T-helper 9 cell (primary cell): ENCODE measurements at regions not wholly inside any gene's neighbourhood (a gene's known extent, or its start where the extent isn't known, plus 50 kb on each side); places are given as distances from the start of the nearest gene placed in this dataset.

Experiments
- DNase-seq: peaks from one replicate; pipeline ENCODE4 v3.0.0-alpha.2; 2020

DNA sequence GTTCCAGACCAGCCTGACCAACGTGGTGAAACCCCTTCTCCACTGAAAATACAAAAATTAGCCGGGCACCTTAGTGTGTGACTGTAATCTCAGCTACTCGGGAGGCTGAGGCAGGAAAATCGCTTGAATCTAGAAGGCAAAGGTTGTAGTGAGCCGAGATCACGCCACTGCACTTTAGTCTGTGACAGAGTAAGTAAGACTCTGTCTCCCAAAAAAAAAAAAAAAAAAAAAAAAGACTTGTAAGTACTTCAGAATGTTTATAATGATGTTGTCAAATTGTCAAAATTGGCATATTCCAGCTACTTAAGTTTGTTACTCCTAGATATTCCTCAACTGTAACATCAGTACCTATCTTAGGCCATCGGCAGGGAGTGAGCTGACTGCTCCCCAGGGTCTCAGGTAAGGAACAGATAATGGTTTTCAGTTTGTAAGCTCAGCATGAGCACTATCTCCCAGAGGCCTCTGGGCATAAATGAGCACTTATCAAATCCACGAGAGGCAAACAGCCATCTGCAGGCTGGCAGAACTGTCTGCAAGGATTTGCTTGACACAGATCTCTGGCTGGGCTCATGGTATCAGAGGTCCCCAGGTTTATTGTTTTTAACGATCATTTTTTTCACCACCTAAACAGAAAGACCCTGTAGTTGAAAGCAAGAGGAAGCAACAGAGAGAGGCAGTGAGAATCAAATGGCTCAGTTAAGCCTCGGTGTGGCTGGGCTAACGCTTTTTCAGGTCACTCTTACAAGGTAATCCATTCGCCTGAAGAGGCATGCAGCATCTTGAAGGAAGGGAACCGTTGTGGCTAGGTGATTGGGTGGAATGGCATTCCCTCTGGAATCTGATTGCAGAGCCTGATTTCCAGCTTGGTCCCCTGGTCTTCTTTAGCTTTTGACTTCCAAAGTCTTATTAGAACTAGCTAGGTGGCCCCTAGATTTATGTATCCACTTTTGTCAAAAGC is 115.9 kb downstream of the LY86 start:
- no peak for DNase-seq

DNA sequence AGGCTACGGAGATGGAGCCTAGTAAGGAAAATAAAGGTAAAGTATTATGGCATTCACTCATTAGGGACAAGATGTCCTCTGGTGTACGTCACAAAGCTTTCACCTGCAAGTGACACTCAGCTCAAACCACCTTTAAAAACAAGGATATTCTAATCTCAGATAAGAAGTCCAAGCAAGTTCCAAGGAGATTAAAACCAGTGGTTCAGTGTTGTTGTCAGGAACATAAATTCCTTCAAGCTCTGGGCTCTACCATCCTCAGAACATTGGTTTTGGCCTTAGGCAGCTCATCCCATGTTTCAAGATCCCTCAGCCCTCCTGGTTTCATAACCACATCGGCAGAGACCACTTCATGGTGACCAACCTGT is 116.5 kb downstream of the LY86 start:
- DNase-seq: no peak

GRCh38 chr6:6705915-6706675 is 117.6 kb downstream of the LY86 start:
- DNase-seq: no peak

DNA sequence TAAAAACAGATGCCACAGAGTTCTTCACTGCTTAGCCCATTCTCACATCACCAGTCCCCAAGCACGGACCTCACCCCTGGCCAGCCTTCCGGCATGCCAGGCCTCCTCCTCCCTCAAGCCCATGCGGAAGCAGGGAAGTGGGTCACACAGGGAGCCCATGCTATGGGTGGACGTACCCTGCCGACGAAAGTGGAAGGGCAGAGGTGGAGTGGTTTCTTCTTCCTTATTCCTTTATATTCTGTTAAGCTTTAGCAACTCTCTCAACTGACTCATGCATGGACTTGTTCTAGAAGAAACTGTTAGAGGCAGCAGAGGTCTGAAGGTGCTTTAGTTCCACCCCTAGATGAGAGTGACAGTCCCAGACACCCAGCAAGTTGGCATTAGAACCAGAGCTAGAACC is 118.6 kb downstream of the LY86 start:
- no peak for DNase-seq

DNA sequence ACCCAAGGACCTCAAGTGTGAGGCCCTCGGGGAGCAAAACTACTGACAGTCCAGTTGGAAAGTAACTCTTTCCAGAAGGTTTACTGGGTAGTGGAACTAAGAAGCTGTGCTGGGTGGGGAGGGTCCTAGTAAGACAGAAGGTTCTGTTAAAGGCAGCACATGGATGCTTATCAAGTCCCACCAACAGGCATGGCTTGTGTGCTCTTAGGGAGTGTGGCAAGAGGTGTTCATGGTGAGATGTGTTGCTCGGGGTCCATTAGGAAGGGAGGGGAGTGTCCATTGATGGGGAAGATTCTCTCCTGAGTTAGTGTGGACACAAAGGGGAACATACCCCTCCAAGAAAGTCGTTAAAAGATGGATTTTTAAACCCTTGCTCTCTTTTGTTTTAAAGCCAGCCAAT is 120.6 kb downstream of the LY86 start:
- DNase-seq: no peak

- no peak for DNase-seq
These were observed 122.7 kb downstream of the LY86 start for GRCh38 chr6:6711031-6711785.

DNA sequence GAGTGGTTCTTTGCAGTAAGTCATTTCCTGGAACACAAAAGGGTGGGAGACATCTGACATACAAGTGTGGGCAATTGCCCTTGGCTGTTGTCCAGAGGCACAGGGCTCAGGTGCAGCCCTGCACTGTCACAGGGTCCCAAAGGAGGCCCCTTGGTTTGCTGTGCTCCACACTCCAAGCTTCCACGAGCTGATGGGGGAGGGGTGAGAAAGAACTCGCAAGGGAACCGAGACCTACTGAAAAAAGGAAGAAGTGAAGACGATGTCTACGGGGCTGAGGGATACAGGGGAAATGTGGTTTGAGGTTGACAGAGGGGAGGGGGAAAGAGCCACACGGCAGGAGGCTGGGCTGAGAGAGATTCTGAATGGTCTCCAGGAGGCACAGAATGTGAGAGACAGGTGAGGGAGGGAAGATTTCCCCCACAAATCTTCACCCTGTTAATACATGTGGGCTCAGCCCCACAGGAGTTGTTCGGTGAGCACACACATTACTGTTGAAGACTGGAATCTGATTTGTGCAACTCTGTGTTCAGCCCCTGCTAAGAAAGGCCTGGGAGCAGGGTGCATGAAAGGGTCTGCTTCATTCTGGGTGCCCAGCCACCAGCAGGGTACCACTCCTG is 123.4 kb downstream of the LY86 start:
- DNase-seq: no peak

GRCh38 chr6:6712449-6713403 is 124.2 kb downstream of the LY86 start:
- DNase-seq: no peak

DNA sequence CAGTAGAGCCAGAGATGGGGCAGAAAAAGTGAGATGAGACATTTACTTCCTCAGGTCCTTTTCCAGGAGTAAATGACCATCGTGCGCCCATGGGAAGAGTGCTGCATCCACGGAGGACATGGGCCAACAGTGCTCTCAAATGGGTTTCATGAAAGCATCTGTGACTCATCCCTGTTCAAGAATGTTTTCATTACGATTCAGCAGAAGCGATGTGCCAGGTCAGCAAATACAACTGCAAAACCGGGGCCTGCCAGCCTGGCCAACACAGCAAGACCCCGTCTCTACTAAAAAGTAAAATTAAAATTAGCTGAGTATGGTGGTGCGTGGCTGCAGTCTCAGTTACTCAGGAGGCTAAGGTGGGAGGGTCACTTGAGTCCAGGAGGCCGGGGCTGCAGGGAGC is 125.1 kb downstream of the LY86 start:
- DNase-seq: no peak

DNA sequence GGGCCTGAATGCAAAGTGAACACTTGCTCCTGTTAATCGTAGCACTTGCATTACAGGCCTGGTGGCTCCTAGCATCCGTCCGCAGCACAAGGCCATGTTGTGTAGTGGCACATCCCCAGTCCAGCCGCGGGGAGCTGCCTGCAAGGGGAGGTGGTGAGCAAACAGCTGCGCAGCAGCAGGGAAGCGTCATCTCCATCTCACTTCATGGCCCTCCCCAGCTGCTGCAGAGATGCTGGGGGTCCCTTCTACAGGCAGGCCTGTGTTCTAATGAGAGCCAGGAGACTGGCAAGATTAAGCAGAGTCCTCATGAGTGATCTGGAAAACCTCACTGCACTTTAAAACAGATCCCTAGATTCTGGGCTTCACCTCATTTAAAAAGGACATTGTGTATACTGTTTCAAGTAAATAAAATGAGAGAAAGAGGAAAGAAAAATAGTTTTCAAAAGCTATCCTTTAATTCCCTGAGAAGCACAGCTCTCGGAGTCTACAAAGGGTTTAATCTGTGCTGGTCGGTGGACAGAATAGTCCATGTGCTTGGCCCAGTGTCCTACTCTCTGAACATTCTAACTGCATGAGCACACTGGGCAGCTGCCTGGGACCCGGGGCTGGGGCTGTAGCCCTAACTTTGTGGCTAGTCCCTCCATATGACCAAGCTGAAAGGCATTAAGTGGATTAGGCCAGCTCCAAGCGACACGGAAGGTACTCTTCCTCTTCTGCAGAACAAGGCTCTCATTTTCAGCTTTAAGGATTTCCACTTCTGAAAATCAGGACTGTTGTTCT is 125.8 kb downstream of the LY86 start:
- no peak for DNase-seq

- no peak for DNase-seq
These were observed 126.4 kb downstream of the LY86 start for GRCh38 chr6:6714953-6715352.

DNA sequence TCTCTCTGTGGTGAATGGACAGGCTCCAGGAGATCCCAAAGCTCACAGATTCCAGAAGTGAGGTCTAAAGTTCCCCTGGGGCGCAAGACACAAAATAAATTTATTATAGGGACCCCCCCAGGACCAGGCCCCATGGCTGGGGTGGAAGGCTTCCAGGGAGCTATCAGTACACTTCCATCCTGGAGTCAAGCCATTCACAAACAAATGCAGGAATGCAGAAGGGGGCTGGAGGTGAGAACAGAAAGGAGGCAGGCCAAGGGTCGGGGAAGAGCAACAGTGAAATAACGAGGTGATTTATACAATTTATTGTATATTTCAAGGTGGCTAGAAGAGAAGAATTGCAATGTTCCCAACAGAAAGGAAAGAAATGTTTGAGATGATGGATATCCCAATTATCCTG is 126.9 kb downstream of the LY86 start:
- DNase-seq: no peak

GRCh38 chr6:6716998-6717763 is 128.7 kb downstream of the LY86 start:
- no peak for DNase-seq

- no peak for DNase-seq
These were observed 129.4 kb downstream of the LY86 start for GRCh38 chr6:6717953-6718352.

DNA sequence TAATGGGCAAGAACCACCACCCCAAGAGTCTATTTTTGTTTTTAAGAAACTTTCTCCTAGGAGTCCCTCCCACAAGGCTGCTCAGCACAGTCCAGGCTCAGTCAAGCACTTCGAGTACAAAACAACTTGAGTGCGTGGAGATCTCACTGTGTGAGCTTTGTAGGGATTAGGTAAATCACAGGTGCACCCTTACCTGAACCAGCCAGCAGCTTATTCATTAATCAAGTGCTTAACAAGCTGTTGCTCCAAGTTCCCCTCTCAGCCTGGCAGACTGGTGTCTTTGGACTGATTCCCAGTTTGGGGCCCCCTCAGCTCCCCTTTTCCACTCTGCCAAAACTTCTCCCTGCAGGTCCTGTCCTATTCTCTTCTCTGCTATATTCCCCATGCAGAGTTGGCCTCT is 133.1 kb downstream of the LY86 start:
- DNase-seq: no peak

DNA sequence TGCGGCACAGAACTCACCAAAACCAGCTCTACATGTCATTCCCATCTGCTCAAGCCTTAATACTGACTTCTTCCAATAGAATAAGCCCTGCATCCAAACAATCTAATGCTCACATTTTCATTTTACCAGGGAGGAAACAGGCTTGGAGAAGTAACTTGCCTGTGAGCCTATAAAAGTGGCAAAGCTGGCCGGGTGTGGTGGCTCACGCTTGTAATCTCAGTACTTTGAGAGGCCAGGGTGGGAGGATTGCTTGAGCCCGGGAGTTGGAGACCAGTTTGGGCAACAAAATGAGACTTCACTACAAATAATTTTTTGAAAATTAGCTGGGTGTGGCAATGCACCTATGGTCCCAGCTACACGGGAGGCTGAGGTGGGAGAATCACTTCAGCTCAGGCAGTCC is 133.7 kb downstream of the LY86 start:
- DNase-seq: no peak

- no peak for DNase-seq
These were observed 134.8 kb downstream of the LY86 start for GRCh38 chr6:6723361-6723760.

GRCh38 chr6:6723921-6724538 is 135.5 kb downstream of the LY86 start:
- DNase-seq: no peak
